Trophoblast cell (in vitro differentiated cells and primary cell): ENCODE measurements at regions not wholly inside any gene's neighbourhood (a gene's known extent, or its start where the extent isn't known, plus 50 kb on each side); places are given as distances from the start of the nearest gene placed in this dataset.

ENCODE experiments used
- DNase-seq, 2 donors: peaks; one replicate each; pipeline ENCODE4 v3.0.0-alpha.2; 2016
- H2AFZ ChIP-seq: 2 replicates; pipeline ENCODE4 v1.6.1; 2013; ENCODE audit warnings: low read length, moderate library complexity, mild to moderate bottlenecking; ENCODE audit not compliant: insufficient read depth, poor library complexity
- H2AK5ac ChIP-seq: 2 replicates; pipeline ENCODE4 v1.6.1; 2013; ENCODE audit warnings: mild to moderate bottlenecking, low read length
- H2BK120ac ChIP-seq: 2 replicates; pipeline ENCODE4 v1.6.1; 2013; ENCODE audit warnings: low read length, mild to moderate bottlenecking, moderate library complexity; ENCODE audit not compliant: insufficient read depth, poor library complexity
- H2BK12ac ChIP-seq: 2 replicates; pipeline ENCODE4 v1.6.1; 2013; ENCODE audit warnings: mild to moderate bottlenecking, low read length, moderate library complexity
- H2BK5ac ChIP-seq: 2 replicates; pipeline ENCODE4 v1.6.1; 2013; ENCODE audit warnings: low read length, low read depth, moderate library complexity, mild to moderate bottlenecking; ENCODE audit not compliant: poor library complexity
- H3K14ac ChIP-seq: 2 replicates; pipeline ENCODE4 v1.6.1; 2013; ENCODE audit warnings: mild to moderate bottlenecking, low read length
- H3K18ac ChIP-seq: 2 replicates; pipeline ENCODE4 v1.6.1; 2013; ENCODE audit warnings: mild to moderate bottlenecking, low read length
- H3K23ac ChIP-seq: 2 replicates; pipeline ENCODE4 v1.6.1; 2013; ENCODE audit warnings: low read length
- H3K27ac ChIP-seq: 2 replicates; pipeline ENCODE4 v1.5.1; 2013; ENCODE audit warnings: low read depth, mild to moderate bottlenecking, inconsistent platforms, low read length, moderate library complexity
- H3K27me3 ChIP-seq: 2 replicates; pipeline ENCODE4 v1.6.1; 2013; ENCODE audit warnings: inconsistent platforms, mild to moderate bottlenecking, low read length, moderate library complexity; ENCODE audit not compliant: insufficient read depth
- H3K36me3 ChIP-seq, 2 experiments: 1 replicate in 1 of 2; 2 replicates in 1 of 2; pipeline ENCODE4 v1.6.1; 2013; ENCODE audit warnings: low read length in 2 of 2, mild to moderate bottlenecking in 2 of 2, moderate library complexity in 1 of 2; ENCODE audit not compliant: insufficient read depth in 2 of 2, control insufficient read depth in 1 of 2
- H3K4ac ChIP-seq: 2 replicates; pipeline ENCODE4 v1.6.1; 2013; ENCODE audit warnings: low read depth, mild to moderate bottlenecking, low read length, moderate library complexity
- H3K4me1 ChIP-seq, 2 experiments: 1 replicate in 1 of 2; 2 replicates in 1 of 2; pipeline ENCODE4 v1.6.1; 2013; ENCODE audit warnings: low read length in 2 of 2, mild to moderate bottlenecking in 2 of 2, moderate library complexity in 1 of 2; ENCODE audit not compliant: insufficient read depth in 2 of 2, control insufficient read depth in 1 of 2
- H3K4me2 ChIP-seq: 2 replicates; pipeline ENCODE4 v1.6.1; 2013; ENCODE audit warnings: inconsistent platforms, mild to moderate bottlenecking, low read length, moderate library complexity
- H3K4me3 ChIP-seq: 2 replicates; pipeline ENCODE4 v1.5.1; 2013; ENCODE audit warnings: mild to moderate bottlenecking, low read depth, low read length, inconsistent platforms
- H3K79me1 ChIP-seq: one replicate; pipeline ENCODE4 v1.6.1; 2013; ENCODE audit warnings: low read length
- H3K79me2 ChIP-seq: 2 replicates; pipeline ENCODE4 v1.6.1; 2013; ENCODE audit warnings: low read length, mild to moderate bottlenecking; ENCODE audit not compliant: control insufficient read depth, insufficient read depth, poor library complexity
- H3K9ac ChIP-seq: 2 replicates; pipeline ENCODE4 v1.6.1; 2013; ENCODE audit warnings: mild to moderate bottlenecking, low read length
- H3K9me3 ChIP-seq: 2 replicates; pipeline ENCODE4 v1.6.1; 2013; ENCODE audit warnings: low read depth, mild to moderate bottlenecking, control low read depth, inconsistent platforms, low read length; ENCODE audit not compliant: insufficient read depth
- H4K12ac ChIP-seq: 2 replicates; pipeline ENCODE4 v1.6.1; 2013; ENCODE audit warnings: low read depth, mild to moderate bottlenecking, low read length, moderate library complexity
- H4K8ac ChIP-seq: 2 replicates; pipeline ENCODE4 v1.6.1; 2013; ENCODE audit warnings: low read depth, mild to moderate bottlenecking, low read length, moderate library complexity
- H4K91ac ChIP-seq: one replicate; pipeline ENCODE4 v1.6.1; 2013; ENCODE audit warnings: low read depth, mild to moderate bottlenecking, low read length, moderate library complexity
- WGBS: extraction: QIAGEN DNeasy Blood & Tissue Kit; methylation state at CpG from one replicate; pipeline ENCODE4 v1.1.7; 2013; ENCODE audit warnings: missing lambda C conversion rate; ENCODE audit not compliant: insufficient read length, insufficient coverage; ENCODE audit errors: extremely low coverage; 5-methylcytosine and 5-hydroxymethylcytosine counted together

DNA sequence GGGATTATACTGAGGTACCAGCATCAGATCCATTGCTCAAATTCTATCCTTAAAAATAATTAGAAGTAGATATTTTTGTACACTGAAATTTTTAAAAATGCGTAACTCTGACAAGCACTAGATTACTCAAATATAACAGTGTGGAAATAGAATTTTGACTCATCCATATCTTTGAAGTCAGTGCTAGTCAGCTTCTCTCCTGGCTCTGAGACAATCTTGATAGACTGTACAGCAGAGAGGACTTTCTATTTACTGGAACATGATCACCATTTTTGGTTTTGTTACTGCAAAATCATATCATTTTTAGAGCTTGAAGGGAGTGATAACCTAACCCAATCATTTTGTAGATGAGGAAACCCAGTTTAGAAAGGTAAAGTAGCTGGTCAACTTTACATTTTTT, 195.0 kb downstream of the MTERF1 start:
- H3K4ac ChIP-seq: no peak overlapping the region

DNA sequence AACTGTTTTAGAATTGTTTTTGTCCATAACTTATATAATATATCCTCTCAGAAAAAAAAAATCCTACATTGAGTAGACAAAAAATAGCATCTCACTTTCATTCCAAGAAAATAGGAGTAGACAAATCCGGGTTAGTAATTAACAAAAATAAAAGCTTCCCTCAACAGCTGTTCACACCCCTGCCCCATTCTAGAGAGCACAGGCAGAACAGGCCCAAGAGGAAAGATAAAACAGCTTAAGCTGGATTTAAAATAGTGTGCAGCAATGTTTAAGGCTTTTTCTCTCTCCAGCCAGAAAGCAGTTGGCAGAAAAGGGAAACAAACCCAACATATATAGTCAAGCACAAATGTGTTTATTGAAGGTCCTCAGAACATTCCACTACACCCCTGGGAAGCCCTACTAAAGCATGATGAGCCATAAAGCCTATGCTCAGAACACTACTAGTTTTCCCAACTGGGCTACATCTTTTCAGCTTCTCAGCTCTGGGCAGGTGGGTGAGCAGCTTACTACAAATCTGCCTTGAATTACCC, 189.9 kb downstream of the MTERF1 start:
- no peak for DNase-seq
- no peak overlapping the region for H2AK5ac ChIP-seq
- H3K79me2 ChIP-seq: no peaks in the 10 kb centered on the region
- no peaks in the 10 kb centered on the region for H3K9me3 ChIP-seq
- no peak overlapping the region for H3K14ac ChIP-seq
- no peak overlapping the region for H3K4me2 ChIP-seq
- H3K4ac ChIP-seq: no peak overlapping the region
- no peak overlapping the region for H3K9ac ChIP-seq
- H3K27me3 ChIP-seq: no peaks in the 10 kb centered on the region
- H2BK120ac ChIP-seq: no peak overlapping the region
- no peaks in the 10 kb centered on the region for H3K36me3 ChIP-seq
- H3K18ac ChIP-seq: no peak overlapping the region
- H4K91ac ChIP-seq: no peak overlapping the region
- H3K79me1 ChIP-seq: no peaks in the 10 kb centered on the region
- no peak overlapping the region for H4K12ac ChIP-seq
- no CpG with 5 or more reads among the region's 1 CpG for WGBS
- H3K23ac ChIP-seq: no peak overlapping the region
- no peak overlapping the region for H3K4me3 ChIP-seq
- H4K8ac ChIP-seq: no peak overlapping the region
- H2AFZ ChIP-seq: no peak overlapping the region
- H2BK5ac ChIP-seq: no peak overlapping the region
- H3K27ac ChIP-seq: no peak overlapping the region
- H3K4me1 ChIP-seq: no peaks in the 10 kb centered on the region
- no peak overlapping the region for H2BK12ac ChIP-seq

More for the DNA sequence above, 195.0 kb downstream of the MTERF1 start:
- H3K36me3 ChIP-seq: peaks cover 0 to 3% of the 10 kb centered on the region in 2 experiments
- H2BK120ac ChIP-seq: no peak overlapping the region
- H3K79me2 ChIP-seq: no peaks in the 10 kb centered on the region
- no peak overlapping the region for H4K91ac ChIP-seq
- no peak overlapping the region for H3K23ac ChIP-seq
- H2BK12ac ChIP-seq: no peak overlapping the region
- H3K4me1 ChIP-seq: no peaks in the 10 kb centered on the region
- H3K79me1 ChIP-seq: no peaks in the 10 kb centered on the region
- H3K27ac ChIP-seq: no peak overlapping the region
- H3K4me2 ChIP-seq: no peak overlapping the region
- no peak overlapping the region for H4K8ac ChIP-seq
- no peak overlapping the region for H3K14ac ChIP-seq
- no CpG with 5 or more reads among the region's 1 CpG for WGBS
- no peak overlapping the region for H4K12ac ChIP-seq
- H2BK5ac ChIP-seq: no peak overlapping the region
- H2AFZ ChIP-seq: no peak overlapping the region
- H2AK5ac ChIP-seq: no peak overlapping the region
- H3K27me3 ChIP-seq: no peaks in the 10 kb centered on the region
- no peak overlapping the region for H3K9ac ChIP-seq
- no peak for DNase-seq
- no peak overlapping the region for H3K18ac ChIP-seq
- peaks cover 2% of the 10 kb centered on the region for H3K9me3 ChIP-seq
- H3K4me3 ChIP-seq: no peak overlapping the region

DNA sequence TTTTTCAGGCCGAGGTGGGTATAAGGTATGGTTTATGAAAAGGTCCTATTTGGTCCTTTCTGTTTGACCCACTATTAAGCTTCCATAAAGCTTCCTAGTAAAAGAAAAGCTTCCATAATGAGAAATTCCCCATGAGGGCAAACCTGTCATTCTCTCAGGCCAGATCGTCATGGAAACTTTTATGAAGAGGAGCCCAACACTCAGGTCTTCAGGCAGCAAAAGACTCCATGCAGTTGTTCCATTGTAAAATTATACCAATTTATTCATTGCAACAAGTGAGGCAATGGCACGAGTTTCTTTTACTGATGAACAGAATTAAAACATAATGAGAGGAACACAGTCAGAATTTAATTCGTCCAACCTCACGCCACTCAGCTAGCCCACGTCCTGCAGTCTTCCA, 188.6 kb downstream of the MTERF1 start:
- H3K4me2 ChIP-seq: no peak overlapping the region
- H3K9me3 ChIP-seq: no peaks in the 10 kb centered on the region
- H3K23ac ChIP-seq: no peak overlapping the region
- no peak overlapping the region for H4K91ac ChIP-seq
- no peak overlapping the region for H4K8ac ChIP-seq
- H3K4me3 ChIP-seq: no peak overlapping the region
- H3K14ac ChIP-seq: no peak overlapping the region
- DNase-seq: no peak
- no peaks in the 10 kb centered on the region for H3K79me2 ChIP-seq
- no peak overlapping the region for H2BK5ac ChIP-seq
- H3K4me1 ChIP-seq: no peaks in the 10 kb centered on the region
- H2AFZ ChIP-seq: no peak overlapping the region
- no peaks in the 10 kb centered on the region for H3K27me3 ChIP-seq
- no peaks in the 10 kb centered on the region for H3K79me1 ChIP-seq
- H3K27ac ChIP-seq: no peak overlapping the region
- H4K12ac ChIP-seq: no peak overlapping the region
- no peak overlapping the region for H2BK12ac ChIP-seq
- no peak overlapping the region for H2BK120ac ChIP-seq
- H3K9ac ChIP-seq: no peak overlapping the region
- no peak overlapping the region for H3K18ac ChIP-seq
- H3K36me3 ChIP-seq: no peaks in the 10 kb centered on the region
- H3K4ac ChIP-seq: no peak overlapping the region
- WGBS: no CpG with 5 or more reads among the region's 6 CpGs
- no peak overlapping the region for H2AK5ac ChIP-seq

DNA sequence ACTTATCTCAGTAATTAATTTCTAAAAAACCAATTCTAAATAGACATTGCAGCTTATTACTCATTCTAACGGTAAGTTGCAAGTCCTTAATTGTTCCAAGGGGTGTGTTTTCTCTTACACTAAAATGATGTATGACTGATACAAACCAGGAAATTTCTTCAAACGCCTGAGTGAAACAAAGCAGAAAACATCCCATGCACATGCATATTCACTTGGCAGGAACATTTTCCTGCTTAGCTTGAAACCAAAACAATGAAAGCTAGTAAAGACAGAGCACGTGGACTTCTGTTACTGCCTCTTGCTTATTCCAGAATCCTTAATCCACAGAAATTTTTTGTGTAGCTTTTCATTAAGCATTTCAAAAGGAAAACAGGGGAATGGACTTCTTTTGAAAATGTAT, 187.7 kb downstream of the MTERF1 start:
- Histone ChIP-seq H2AFZ (no peak overlapping the region), H3K4me3 (no peak overlapping the region), H2AK5ac (no peak overlapping the region), H4K12ac (no peak overlapping the region), H3K79me2 (no peaks in the 10 kb centered on the region), H2BK12ac (no peak overlapping the region), H3K36me3 (no peaks in the 10 kb centered on the region), H3K14ac (no peak overlapping the region), H3K79me1 (no peaks in the 10 kb centered on the region), H3K18ac (no peak overlapping the region), H3K4me2 (no peak overlapping the region), H2BK120ac (no peak overlapping the region), H3K9me3 (no peaks in the 10 kb centered on the region), H3K9ac (no peak overlapping the region), H4K91ac (no peak overlapping the region), H2BK5ac (no peak overlapping the region), H3K27me3 (no peaks in the 10 kb centered on the region), H3K27ac (no peak overlapping the region), H4K8ac (no peak overlapping the region), H3K4ac (no peak overlapping the region), H3K23ac (no peak overlapping the region), H3K4me1 (no peaks in the 10 kb centered on the region)
- no peak for DNase-seq
- no CpG with 5 or more reads among the region's 3 CpGs for WGBS
